ENCODE measurements at regions not wholly inside any gene's neighbourhood (a gene's known extent, or its start where the extent isn't known, plus 50 kb on each side); places are given as distances from the start of the nearest gene placed in this dataset.

DNA sequence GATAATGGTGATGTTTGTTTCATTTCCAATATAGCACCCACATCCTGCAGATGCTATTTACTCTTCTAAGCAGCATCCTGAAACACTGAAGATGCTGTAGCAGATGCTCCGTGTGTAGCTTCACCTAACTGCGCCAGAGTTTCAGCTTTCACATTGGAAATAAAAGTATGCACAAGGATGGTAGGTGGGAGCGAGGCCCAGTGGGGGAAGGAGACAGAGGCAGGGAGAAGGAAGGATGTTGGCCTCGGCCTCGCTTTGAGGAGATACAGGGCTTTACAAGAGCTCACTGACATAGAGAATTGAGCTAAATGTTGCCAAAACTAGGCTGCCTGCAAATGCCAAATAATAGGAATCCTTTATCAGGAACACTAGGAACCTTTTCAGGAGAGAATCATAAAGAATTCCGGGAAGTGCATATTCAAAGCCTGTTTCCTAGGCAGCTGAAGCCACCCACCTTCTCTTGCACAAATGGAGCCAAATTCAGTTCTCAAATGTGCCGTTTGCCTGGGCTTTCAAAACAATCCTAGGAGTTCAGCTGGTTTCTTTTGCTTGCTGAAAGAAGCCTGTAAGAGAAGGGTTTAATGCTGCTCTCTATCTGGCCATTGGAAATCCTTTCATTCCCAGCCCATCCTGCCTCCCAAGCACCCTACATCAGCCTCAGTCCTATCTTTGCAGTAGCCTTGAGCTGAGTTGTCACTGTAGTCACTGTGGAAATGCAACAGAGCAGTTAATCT, 135.4 kb upstream of the ATP1B1 start:
- DNase-seq, result no peak

DNA sequence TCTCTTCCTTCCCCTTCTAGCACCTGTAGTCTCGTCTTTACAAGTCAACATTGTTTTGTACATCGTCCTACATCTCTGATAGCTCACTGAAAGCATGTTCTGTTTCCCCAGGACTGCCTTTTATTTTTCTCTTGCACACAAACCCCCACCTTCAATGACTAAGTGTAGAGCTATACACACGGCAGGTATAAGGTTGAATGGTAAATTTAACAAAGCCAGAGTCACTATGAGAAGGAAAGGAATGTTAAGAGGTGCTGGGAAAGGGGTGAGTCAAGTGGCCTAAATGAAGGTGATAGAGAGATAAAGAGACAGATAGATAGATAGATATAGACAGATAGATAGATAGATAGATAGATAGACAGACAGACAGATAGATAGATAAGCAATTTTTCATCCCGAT, 134.3 kb upstream of the ATP1B1 start:
- DNase-seq, result no peak

DNA sequence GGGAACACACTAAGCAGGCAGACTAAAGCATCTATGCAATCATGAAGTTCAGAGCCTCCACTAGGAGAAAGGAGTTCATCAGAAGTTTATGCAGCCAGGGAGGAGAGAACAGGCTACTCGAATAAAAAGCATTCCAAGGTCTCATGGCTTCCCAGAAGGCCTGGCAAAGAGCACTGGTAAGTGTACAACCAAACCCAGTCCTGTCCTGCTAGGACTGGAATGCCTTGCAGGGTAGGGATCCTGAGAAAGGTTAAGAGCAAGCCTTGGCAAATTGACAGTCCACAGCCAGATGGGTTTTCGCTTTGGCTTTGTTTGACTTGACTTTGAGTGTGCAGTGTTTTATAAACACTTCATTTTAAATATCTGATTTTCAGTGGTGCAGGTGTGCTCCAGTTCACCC, 133.6 kb upstream of the ATP1B1 start:
- no peak for DNase-seq

DNA sequence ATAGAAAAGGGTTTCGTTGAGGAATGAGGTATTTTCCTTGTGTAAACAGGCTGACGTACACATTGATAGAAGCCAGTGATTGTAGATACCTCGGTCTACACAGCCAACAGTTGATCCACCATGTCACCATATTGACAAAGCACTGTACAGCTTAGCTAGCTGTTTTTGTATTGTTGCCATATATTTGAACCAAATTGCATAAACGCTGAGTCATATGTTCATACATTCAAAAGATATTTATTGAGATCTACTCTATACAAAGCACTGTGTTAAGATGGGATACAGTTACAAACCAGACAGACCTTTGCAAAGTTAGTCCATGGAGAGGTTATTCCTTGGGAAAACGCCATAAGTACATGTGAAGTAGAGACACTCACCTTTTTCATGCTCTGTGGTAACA, 132.4 kb upstream of the ATP1B1 start:
- no peak for DNase-seq

DNA sequence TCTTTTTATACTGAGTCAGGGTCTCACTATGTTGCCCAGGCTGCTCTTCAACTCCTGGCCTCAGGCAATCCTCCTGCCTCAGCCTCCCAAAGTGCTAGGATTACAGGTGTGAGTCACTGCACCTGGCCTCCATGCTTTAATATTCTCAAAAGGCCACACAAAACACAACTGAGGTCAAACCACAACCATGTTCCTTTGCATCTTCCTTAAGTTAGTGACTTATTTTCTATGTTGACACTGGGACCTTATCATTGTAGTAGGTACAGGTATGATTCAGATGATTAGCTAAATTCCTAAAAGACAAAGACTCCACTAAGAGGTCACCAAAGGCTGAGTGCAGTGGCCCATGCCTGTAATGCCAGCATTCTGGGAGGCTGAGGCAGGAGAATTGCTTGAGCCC, 131.9 kb upstream of the ATP1B1 start:
- DNase-seq, result no peak

DNA sequence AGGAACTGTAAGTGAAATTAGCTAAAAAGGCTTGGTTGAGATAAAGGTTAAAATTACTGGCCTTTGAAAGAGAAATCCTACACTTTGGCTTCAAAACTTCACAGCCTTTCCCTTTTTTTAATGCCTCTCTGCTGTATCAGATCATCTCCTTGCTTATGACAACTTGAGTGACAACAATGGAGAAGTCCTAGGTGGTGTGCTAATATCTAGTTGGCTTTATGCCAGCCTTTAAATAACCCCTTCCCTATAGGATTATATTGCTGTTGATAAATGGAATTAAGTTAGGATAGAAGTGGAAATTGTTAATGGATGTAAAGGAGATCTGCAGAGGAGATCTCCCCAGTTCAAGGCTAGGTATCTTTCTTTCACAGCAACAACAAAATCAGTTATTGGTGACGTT, 130.2 kb upstream of the ATP1B1 start:
- no peak for DNase-seq

DNA sequence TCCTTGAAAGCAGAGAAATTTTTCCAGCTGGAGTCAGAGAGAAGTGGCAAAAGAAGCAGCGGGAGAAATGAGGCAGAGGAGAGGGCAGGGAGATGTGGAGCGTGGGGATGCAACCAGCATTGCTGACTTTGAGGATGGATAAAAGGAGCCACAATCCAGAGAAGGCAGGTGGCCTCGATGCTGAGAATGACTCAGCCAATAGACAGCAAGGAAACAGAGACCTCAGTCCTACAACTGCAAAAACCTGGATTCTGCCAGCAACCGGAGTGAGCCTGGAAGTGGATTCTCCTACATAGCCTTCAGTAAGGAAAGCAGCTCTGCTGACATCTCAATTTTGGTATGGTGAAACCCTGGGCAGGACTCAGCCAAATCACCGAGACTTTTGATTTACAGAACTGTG, 128.9 kb upstream of the ATP1B1 start:
- DNase-seq, result no peak

DNA sequence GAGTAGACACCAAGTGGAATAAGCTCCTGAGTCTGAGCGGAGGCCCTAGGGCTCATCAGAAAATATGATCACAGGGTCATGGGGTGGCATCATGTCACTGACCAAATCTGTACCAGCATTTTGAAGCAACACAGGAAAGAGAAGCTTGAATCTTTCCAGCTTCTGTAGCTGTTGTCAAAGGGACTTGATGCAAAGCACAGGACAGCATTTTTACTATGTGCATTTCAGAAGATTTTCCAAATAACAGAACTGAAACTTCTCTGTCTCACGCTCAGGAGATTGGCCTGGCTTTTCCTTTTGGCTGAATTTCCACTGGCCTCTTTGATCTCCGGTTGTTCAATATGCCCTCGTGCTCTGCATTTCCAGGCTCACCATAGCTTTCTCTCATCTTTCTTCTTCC, 127.2 kb upstream of the ATP1B1 start:
- DNase-seq, result no peak

DNA sequence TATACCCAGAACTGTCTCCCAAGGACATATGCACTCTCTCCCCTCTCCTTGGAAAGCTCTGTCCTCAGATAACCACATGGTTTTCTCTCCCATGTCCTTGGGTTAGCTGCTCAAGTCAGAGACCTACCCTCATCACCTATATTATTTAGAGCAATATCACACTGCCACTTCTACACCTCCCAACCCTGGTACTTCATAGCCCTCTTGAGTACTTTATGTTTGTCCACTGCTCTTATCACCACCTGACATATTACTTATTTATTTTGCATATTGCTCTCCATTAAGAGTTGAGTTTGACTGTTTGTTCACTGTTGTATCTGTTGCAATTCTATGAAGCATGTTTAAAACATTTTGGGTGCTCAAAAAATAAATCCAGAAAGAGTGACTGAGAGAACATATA, 126.3 kb upstream of the ATP1B1 start:
- DNase-seq, result no peak

DNA sequence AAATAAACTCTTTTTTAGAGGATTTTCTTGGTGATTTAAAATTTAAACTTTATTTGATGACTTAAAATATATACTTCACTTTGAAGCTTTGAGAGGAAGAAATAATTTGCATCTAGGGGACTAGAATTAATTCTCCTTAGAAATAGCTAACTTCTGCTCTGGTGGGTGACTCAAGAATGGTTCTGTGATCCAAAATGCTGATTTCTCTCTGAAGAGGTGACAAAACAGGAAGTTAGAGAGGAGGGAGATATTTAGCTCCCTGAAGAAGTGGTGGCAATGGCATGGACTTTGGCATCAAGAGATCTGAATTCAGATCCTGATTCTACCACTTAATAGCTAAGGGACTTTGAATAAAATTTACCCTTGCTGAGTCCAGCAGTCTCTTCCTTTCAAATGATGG, 125.8 kb upstream of the ATP1B1 start:
- DNase-seq, result no peak

DNA sequence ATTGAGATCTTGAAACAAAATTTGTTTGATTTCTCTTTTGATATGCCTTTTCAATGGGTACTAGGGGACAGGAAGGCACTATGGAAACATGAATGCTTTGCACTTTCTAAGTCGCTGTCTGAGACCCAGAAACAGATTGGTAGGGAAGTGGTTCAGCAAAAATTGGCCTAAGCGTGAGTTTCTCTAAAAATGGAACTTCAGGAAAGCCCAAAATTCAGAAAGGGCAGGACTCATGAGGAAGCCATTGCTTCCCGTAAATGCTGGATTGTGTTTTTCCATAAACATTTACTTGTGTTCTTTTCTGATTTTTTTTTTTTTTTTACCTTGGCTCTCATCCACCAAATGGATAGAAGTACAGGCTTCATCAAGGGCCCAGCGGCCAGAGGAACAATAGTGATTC, 123.7 kb upstream of the ATP1B1 start:
- DNase-seq, result no peak

DNA sequence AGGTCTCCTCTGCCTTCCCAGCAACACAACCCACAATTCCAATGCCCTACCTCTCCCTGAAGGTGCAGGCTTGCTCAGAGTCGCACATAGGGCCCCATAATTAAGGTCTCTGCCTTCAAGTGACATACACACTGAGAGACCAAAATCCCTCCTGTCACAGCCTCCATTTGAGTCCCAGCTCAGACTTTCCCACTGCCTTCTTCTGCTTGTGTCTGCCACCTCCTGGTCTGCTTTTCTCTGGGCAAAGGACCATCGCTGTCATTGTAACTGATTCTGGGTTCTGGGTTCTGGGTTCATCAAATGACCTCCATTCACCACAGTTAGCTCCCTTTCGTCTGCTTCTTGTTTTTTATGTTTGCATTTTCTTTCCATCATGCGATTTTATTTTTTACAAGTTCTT, 119.2 kb upstream of the ATP1B1 start:
- DNase-seq, result no peak

DNA sequence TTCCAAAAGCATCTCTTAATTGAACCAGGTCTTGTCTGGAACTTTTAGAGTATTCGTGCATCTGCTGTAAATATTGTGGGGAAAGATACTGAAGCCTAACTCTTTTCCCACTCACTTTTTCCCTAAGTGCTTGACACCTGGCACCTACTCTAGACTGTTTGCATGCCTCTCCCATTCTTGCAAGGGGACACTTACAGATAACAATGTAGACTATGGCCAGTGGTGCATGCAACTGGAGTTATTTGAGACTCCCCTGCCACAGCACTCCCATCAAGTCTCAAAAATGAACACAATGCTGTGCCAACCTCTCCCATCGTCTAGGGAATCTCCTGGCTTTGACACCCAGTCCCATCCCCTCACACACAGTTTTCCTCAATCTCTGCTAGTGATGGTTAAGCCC, 118.6 kb upstream of the ATP1B1 start:
- no peak for DNase-seq

DNA sequence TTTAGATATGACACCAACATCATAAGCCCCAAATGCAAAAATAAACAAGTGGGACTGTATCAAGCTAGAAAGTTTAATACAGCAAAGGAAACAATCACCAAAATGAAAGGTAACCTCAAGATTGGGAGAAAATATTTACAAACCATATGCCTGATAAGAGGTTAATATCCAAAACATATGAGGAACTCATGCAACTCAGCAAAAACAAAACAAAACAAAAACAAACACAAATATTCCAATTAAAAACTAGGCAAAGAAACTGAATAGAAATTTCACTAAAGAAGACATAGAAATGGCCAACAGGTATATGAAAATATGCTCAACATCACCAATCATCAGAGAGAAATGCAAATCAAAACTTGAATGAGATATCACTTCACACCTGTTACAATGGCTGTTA, 116.5 kb upstream of the ATP1B1 start:
- DNase-seq, result no peak

DNA sequence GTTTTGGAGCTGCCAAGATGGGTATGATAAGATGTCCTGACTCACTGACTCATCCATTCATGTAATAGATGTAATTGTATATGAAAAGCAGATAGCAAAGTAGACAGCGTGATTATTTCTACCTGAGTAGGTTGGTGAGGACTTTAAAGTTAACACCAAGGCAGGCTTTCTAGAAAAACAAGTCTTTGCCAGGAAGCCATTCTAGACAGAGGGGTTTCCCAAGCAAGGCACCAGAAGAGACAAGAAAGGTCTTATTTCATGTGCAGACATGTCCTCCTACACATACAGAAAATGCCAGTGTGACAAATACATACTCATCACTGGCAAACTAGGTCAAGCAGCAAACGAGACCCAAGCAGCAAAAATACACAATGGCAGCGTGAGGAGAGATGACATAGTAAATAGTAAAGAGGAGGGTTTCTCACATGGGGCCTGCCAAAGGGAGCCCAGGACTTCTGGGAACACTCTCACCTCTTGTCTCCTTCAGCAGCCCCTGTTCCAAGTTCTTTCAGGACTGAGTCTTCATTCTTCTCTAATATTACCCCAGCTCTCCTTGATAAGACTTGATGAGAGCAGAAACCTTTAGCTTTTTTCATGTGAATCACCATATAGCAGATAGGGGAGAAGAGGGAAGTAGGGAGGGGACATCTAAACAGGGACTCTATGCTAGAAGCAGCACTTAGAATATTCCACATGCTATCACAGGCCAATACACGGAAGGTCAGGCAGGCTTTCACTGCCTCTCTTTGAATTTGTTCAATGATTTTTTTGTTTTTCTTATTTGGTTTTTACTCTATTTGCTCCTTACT, 114.6 kb upstream of the ATP1B1 start:
- no peak for DNase-seq

DNA sequence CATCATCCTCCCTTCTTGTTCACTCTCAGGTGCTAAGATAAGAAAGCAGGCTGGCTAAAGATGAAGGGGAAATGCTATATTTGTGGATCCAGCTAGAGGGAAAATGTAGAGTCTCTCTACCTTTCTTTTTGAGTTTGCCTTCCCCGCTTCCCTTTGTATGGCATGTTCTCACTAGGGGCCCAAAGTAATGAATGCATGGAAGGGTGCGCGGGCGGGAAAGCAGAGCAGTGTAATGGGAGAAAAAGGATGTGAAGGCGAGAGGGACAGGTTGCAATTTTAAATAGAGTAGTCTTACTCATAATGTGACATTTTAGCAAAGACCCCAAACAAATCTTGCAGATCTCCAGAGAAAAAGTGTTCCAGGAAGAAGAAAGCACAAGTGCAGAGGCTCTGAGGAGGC, 105.1 kb upstream of the ATP1B1 start:
- no peak for DNase-seq

DNA sequence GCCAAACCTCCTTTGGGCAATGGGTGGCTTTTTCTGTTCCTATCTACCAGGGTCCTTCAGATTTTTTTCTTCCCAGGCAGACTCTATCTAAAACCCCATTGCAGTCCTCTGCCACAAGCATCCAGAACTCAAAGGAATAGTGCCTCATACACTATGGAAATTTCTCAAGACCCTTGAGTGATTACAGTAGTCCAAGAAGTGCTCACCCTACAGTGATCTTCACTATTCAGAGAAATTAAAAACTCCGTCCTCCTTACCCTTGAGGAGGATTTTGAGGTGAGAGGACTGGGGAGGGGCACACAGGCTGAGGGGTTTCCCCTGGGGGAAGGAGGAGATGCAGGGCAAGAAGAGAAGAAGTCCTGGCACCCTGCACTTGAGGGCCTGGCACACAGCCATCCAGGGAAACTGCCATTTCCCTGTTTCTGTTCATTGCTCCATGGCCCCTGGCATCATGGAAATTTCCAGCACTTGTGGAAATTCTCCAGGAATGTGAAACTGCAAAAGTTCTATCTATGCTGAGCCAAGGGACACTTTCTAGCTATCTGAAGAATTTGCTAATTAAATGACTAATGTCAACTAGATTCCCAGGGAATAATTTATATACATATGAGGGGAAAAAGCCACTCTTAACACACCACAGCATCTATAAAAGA, 102.5 kb upstream of the ATP1B1 start:
- no peak for DNase-seq

DNA sequence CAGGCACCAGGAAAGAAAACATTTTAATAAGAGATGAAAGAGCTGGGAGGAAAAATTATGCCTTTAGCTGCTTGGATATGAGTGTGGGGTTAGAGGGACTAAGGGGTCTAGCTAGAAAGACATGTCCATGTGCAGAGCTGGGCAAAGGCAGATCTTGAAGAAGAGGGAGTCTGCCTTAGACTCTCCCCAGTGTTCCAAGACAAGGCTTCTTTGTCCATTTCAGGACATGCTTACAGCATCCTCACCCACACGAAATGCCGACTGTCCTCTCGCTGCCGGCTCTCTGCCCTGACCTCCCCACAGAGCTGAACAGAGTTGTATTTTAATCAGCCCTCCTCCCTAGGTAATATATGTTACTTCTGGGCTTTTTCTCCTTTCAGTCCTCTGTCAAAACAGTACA, 100.7 kb upstream of the ATP1B1 start:
- no peak for DNase-seq

DNA sequence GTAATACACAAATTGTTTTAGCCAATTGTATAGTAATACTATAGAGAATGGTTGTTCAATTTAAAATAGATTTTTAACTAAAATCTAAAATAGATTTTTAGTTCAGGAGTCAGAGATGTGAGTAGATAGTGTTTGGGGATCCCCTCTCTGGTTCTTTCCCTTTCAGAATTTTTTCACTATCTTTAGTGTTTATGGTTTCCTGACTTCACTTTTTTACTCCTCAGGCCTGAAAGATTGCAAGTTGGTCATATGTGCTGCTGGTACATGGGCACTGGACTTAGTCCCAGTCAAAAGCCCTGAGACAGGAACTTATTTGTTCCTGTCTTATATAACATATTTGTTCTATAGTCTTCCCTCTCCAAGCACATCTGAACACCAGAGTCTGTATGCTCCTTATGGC, 96.8 kb upstream of the ATP1B1 start:
- DNase-seq, result no peak

DNA sequence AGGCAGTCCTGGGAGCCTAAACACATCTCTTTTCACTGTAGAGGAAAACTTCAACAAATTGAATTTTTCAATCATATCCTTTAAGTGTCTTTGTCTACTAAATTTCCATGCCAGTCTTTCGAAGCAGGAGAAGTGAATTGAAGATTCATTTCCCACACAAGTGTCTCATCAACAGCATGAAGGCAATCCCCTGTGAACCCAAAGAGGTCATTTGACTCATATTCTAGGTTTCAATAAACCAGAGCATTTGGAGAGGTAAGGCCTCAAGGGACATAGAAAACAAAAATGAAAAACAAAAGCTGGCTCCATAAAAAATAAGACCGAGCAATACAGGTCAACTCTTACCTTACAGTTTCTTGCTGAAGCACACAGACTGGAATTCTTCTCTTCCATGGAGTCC, 94.1 kb upstream of the ATP1B1 start:
- no peak for DNase-seq

DNA sequence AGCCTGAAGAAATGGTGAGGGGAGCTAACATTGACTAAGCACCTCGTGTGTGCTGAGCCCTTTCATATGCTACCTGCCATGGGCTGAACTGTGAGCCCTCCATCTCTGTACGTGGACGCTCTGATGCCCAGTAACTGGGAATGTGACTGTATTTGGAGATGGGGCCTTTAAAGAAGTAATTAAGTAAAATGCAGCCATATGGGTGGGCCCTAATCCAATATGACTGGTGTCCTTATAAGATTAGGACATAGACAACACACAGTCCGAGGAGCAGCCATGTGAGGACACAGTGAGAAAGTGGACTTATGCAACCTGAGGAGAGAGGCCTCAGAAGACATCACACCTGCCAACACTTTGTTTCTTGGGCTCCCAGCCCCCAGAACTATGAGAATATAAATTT, 92.7 kb upstream of the ATP1B1 start:
- no peak for DNase-seq

DNA sequence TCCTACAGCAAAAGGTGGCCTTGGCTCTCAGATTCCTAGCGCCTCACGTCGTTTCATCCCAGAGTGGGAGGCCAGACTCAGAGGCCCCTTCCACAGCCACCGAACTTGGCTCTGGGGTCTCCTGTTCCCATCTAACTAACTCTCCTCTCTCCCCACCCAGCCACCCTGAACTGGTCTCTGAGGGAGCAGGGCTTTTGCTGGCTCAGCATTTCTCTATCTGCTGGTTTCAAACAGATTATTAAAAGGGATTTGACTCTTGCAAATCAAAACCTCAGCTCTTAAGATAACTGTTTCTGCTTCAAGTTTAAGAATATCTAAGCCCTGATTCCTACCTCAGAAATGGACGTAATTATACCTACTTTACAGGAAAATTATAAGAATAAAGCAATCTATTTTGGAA, 91.0 kb upstream of the ATP1B1 start:
- no peak for DNase-seq

DNA sequence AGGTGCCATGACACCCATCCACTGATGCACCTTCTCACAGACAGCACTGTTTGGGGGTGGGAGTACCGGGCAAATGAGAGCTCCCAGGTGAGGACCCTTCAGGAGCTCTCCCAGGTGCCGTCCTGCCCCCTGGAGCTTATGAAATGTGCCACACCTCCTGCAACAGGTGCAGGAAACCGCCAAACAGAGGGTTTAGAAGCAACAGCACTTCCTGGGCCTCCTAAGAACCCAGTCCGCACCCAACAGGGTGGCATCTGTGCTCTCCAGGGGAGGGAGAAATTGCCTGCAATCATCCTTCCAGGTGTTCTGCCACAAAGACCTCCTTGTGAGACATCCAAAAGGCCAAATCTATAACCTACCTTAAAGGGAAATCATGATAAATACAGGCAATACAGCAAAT, 87.7 kb upstream of the ATP1B1 start:
- no peak for DNase-seq

DNA sequence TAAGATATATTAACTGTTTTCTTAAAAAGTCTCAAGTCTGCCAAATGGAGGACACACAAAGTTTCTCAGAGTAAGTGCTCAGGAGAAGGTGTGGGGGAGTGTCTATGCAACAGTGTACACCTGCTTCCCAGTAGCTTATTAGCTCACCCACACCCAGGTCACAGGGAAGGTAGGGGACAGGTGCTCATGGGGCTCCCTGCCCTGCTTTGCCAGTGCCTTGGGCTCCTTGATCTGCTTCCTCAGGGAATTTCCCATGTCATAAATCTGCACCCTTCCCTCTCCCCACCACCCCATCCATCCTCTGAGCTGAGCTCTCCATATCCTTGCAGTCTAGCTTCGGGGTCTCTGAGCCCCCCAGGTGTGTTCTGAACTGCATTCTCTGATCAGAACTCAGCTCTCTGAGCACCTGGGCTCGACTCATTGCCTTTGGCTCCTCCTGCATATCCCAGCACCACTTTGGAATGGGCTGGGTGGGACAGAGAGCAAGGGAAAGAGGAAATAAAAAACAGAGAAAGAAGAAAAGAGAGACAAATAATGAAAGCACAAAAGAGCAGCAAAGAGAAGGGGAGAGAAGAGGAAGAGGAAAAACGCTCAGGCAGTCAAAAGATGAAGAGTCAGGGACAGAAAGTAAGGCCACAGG, 87.0 kb upstream of the ATP1B1 start:
- DNase-seq, result no peak

Data from KG1 (cell line).